MCF 10A (cell line): ENCODE measurements at regions not wholly inside any gene's neighbourhood (a gene's known extent, or its start where the extent isn't known, plus 50 kb on each side); places are given as distances from the start of the nearest gene placed in this dataset.
A peak's percentile ranks its signal among the peaks of the same experiment; 100 is the strongest.

Experiments
- BruUV-seq: library from RNA; stranded (reverse); fragments of 400-500 nt; replicated peaks from 2 replicates; lab custom pipeline; 2021; lab: Mats Ljungman, UMichigan
- CTCF ChIA-PET: fragments of 300-600 bp; sonication (Branson Sonifier 250); formaldehyde crosslinking; extraction: SDS; loops from one replicate; lab custom pipeline; 2021; ENCODE audit warnings: antibody characterized with exemption, inconsistent platforms; lab: Yijun Ruan, JAX
- POLR2A ChIA-PET: fragments of 300-600, 350-650 bp; sonication (Branson Sonifier 250); formaldehyde crosslinking; extraction: SDS; loops from one replicate; lab custom pipeline; 2020; ENCODE audit warnings: antibody characterized with exemption, inconsistent platforms; lab: Yijun Ruan, JAX
- DNase-seq: peaks from one replicate; pipeline ENCODE4 v3.0.0-alpha.2; 2018; ENCODE audit not compliant: unreplicated experiment
- H3K27ac Mint-ChIP-seq: one replicate; pipeline ENCODE4 v1.8.0; 2022; ENCODE audit warnings: mild to moderate bottlenecking, low read depth, mixed read lengths; ENCODE audit not compliant: unreplicated experiment
- H3K27me3 Mint-ChIP-seq: one replicate; pipeline ENCODE4 v1.8.0; 2022; ENCODE audit warnings: mixed read lengths; ENCODE audit not compliant: insufficient read depth, unreplicated experiment
- H3K36me3 Mint-ChIP-seq: one replicate; pipeline ENCODE4 v1.8.0; 2022; ENCODE audit warnings: mild to moderate bottlenecking, moderate library complexity, mixed read lengths; ENCODE audit not compliant: insufficient read depth, unreplicated experiment
- H3K4me1 Mint-ChIP-seq: one replicate; pipeline ENCODE4 v1.8.0; 2022; ENCODE audit warnings: mixed read lengths; ENCODE audit not compliant: insufficient read depth, unreplicated experiment
- H3K4me3 Mint-ChIP-seq: one replicate; pipeline ENCODE4 v1.8.0; 2022; ENCODE audit warnings: mild to moderate bottlenecking, moderate library complexity, mixed read lengths; ENCODE audit not compliant: unreplicated experiment
- H3K9me3 Mint-ChIP-seq: one replicate; pipeline ENCODE4 v1.8.0; 2022; ENCODE audit warnings: mixed read lengths; ENCODE audit not compliant: unreplicated experiment
- CTCF ChIP-seq: fragments of 200-600 bp; IDR thresholded peaks from one replicate; pipeline ENCODE4 v1.8.0; 2022; ENCODE audit warnings: antibody characterized with exemption, mild to moderate bottlenecking; ENCODE audit not compliant: unreplicated experiment
- intact Hi-C: fragments of 100-400 bp; cut with micrococcal nuclease; formaldehyde crosslinking; loops from 2 replicates; pipeline ENCODE4 v1.14.1; 2022

GRCh38 chr22:47335460-47335859 lies 573.0 kb downstream of the TBC1D22A start:
- no peak for DNase-seq
- Mint-ChIP-seq H3K27ac (peak overlapping the region; percentile 32), H3K36me3 (no peaks in the 10 kb centered on the region), H3K4me1 (peaks cover 18% of the 10 kb centered on the region), H3K9me3 (peaks cover 11% of the 10 kb centered on the region), H3K27me3 (no peaks in the 10 kb centered on the region), H3K4me3 (no peak overlapping the region)
- intact Hi-C loops: no loop called here
- ChIA-PET CTCF (interaction anchor here (0.5 kb wide), 1 partner anchor 1186 kb away, joined by 3 read pairs; no protein-coding TSS in a partner anchor), POLR2A (no interaction called here)
- no TSS peak for BruUV-seq
- no peak for TF ChIP-seq CTCF

GRCh38 chr22:47334601-47335000 lies 572.2 kb downstream of the TBC1D22A start:
- Mint-ChIP-seq H3K4me3 (no peak overlapping the region), H3K27me3 (no peaks in the 10 kb centered on the region), H3K27ac (no peak overlapping the region), H3K9me3 (peaks cover 11% of the 10 kb centered on the region), H3K4me1 (peaks cover 25% of the 10 kb centered on the region), H3K36me3 (no peaks in the 10 kb centered on the region)
- POLR2A ChIA-PET: no interaction called here
- TF ChIP-seq CTCF: no peak
- CTCF ChIA-PET: interaction anchor here (0.7 kb wide), 1 partner anchor 306 kb away, joined by 3 read pairs; no protein-coding TSS in a partner anchor
- BruUV-seq: no TSS peak
- DNase-seq: no peak
- intact Hi-C loops: no loop called here

- CTCF ChIA-PET: no interaction called here
- no peak for TF ChIP-seq CTCF
- Mint-ChIP-seq H3K4me1 (peaks cover 34% of the 10 kb centered on the region), H3K4me3 (no peak overlapping the region), H3K27ac (peak overlapping the region; percentile 77), H3K36me3 (no peaks in the 10 kb centered on the region), H3K27me3 (no peaks in the 10 kb centered on the region), H3K9me3 (peaks cover 11% of the 10 kb centered on the region)
- peak; percentile 90 for DNase-seq
- no TSS peak for BruUV-seq
- intact Hi-C loops: no loop called here
- POLR2A ChIA-PET: no interaction called here
These were observed 571.2 kb downstream of the TBC1D22A start for GRCh38 chr22:47333625-47334024.

- Mint-ChIP-seq H3K4me3 (no peak overlapping the region), H3K36me3 (no peaks in the 10 kb centered on the region), H3K27me3 (no peaks in the 10 kb centered on the region), H3K9me3 (peaks cover 11% of the 10 kb centered on the region), H3K27ac (peak overlapping the region; percentile 76), H3K4me1 (peaks cover 41% of the 10 kb centered on the region)
- POLR2A ChIA-PET: no interaction called here
- intact Hi-C loops: no loop called here
- BruUV-seq: no TSS peak
- TF ChIP-seq CTCF: no peak
- no peak for DNase-seq
- CTCF ChIA-PET: no interaction called here
These were observed 570.0 kb downstream of the TBC1D22A start for GRCh38 chr22:47332246-47332980.
